ENCODE measurements at regions not wholly inside any gene's neighbourhood (a gene's known extent, or its start where the extent isn't known, plus 50 kb on each side); places are given as distances from the start of the nearest gene placed in this dataset.

GRCh38 chr5:107285772-107286171 is 385.0 kb downstream of the EFNA5 start:
- TF ChIP-seq CTCF (optimal IDR thresholded peaks at IDR 0.05 in 1 of 3, IDR thresholded peaks at IDR 0.05 in 1 of 3, conservative IDR thresholded peaks at IDR 0.05 in 1 of 3; ENCODE audit: extremely low read depth in 1 of 3, insufficient read depth in 2 of 3, low read length in 3 of 3) (no peak), EZH2 (IDR thresholded peaks at IDR 0.05; ENCODE audit: low read length) (no peak)
